GM21390 (cell line): ENCODE measurements at regions not wholly inside any gene's neighbourhood (a gene's known extent, or its start where the extent isn't known, plus 50 kb on each side); places are given as distances from the start of the nearest gene placed in this dataset.
"Not testable (repeated sequence)": the region's sequence is repeated elsewhere in the genome, so short reads cannot be mapped to it uniquely, and the experiment has no call there.

Experiments used
- ATAC-seq: cut with Tn5 transposase; IDR thresholded peaks from one replicate; pipeline ENCODE4 v1.9.1; 2021; ENCODE audit not compliant: unreplicated experiment

GRCh38 chrX:40418146-40418812 lies 162.5 kb upstream of the ATP6AP2 start:
- ATAC-seq = no peak

DNA sequence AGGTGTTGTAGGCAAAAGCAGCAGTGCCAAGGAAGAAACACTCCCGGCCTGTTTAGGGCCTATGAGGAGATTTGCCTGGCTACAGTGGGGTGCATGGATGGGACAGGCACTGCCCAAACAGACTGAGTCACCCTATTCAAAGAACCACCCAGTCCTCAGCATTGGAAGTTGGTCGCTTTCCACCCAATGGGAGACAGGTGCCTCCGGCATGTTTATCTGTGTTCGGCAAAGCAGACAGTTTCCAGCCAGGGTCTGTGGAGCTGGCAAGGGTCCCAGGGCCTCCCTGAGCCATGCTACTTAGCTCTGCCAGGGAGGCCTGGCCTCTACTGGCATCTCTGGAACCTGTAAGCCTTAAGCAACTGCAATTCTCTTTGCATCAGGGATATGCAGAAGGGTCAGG lies 165.1 kb upstream of the ATP6AP2 start:
- ATAC-seq = no peak

GRCh38 chrX:40414335-40414734 lies 166.4 kb upstream of the ATP6AP2 start:
- ATAC-seq = no peak

GRCh38 chrX:40411340-40412111 lies 169.2 kb upstream of the ATP6AP2 start:
- no peak for ATAC-seq

DNA sequence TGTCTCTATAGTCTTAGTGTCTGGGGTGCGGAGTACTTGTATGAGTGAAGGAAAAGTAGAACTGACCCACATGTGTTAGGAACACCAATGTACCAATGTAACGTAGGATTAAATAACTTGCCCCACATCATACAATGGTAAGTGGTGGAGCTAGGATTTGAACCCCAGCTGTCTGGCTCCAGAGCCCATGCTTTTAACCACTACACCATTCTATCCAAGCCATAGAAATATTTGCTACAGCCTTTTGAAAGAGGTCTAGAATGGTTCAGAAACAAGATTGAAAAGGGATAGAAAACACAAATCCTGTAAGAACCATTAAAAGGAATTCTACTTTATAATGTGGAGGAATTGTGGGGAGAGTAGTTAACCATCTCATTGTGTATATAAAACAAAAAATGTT lies 169.9 kb upstream of the ATP6AP2 start:
- no peak for ATAC-seq

- ATAC-seq = no peak
Observed at GRCh38 chrX:40406330-40406859, 174.4 kb upstream of the ATP6AP2 start.

GRCh38 chrX:40405399-40405798 lies 175.4 kb upstream of the ATP6AP2 start:
- no peak for ATAC-seq

DNA sequence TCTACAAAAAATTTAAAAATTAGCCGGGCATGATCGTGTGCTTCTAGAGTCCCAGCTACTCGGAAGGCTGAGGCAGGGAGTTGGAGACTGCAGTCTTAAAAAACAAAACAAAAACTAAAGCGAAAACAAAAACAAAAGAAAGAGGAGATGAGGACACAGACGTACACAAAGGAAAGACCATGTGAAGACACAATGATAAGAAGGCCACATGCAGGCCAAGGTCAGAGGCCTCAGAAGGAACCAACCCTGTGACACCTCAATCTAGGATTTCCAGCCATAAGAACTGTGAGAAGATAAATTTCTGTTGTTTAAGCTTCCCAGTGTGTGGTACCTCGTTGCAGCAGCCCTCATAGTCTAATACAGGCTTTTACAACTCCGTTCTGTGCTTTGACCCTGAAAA lies 177.0 kb upstream of the ATP6AP2 start:
- ATAC-seq = no peak

GRCh38 chrX:40402831-40403533 lies 177.8 kb upstream of the ATP6AP2 start:
- ATAC-seq = no peak

- ATAC-seq = no peak
Observed at GRCh38 chrX:40395102-40395501, 185.7 kb upstream of the ATP6AP2 start.

DNA sequence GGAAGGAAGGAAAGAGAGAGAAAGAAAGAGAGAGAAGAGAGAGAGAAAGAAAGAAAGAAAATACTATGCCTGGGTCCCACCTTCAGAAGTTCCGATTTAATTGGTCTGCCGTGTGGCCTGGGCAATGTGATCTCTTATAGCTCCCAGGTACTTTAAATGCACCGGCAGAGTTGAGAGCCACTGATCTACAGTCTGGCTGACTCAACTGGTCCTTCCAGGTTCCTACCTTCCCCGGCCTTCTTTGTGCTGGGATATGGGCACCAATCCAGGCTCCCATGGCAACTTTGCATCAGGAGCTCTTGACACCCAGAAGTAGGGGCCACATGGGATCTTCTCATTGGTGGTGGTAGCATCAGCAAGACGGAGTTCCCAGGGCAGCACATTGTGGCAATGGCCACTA lies 186.5 kb upstream of the ATP6AP2 start:
- no peak for ATAC-seq

DNA sequence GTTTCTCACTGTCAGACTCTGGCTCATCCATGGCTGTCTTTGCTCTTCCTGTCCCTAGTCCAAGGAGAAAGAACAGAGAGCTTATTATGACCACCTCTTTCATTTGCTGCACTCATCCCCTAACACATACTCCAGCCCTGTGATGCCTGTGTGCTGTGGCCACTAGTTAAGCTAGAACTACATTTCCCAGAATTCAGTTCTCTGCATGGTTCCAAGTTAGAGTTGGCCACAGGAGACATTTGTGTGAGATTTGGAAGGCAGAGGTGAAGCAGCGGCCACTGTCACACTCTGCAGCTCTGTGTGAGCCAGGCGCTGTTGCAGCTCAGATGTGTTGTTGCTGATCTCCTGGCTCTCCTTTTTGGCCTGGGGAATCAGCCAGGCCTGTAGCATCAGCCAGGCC lies 188.2 kb upstream of the ATP6AP2 start:
- no peak for ATAC-seq

GRCh38 chrX:40391662-40392061 lies 189.1 kb upstream of the ATP6AP2 start:
- ATAC-seq = no peak

GRCh38 chrX:40389555-40389954 lies 191.2 kb upstream of the ATP6AP2 start:
- no peak for ATAC-seq

DNA sequence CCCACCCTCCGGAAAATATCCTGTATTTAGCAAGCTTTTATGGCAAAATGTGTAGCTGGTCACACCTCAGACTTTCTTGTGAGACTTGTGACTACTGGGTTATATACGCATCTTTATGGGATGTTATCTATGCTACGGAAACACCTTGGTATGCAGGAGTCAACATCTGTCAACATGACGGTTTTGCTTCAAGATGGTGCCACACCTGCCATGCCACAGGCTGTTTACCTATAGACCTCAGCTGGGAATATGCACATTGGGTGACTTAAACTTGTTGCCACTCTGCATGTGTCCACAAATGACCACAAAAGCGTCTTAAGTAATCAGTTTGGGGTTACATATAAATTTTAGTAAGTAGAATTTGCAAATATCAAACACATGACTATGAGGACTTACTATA lies 192.3 kb upstream of the ATP6AP2 start:
- ATAC-seq = no peak

- not testable (repeated sequence) for ATAC-seq
Observed at GRCh38 chrX:40387869-40388268, 192.9 kb upstream of the ATP6AP2 start.

DNA sequence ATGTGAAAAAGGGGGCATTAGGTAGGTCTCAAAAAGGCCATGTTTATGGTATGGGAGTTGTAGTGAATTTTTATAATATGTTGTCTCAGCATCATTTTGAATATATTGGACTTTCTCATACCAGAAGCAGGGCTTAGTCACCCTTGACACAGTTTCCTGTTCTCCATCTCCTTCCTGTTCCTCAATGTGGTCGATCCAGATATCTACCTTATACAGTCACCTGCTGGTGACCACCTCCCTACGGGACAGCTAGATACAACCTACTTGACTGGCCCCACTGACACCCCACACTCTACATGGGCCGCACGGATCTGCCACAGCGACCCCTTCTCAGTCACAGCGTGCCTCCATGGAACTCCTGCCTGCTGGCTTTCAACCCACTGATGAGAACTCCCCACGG lies 193.5 kb upstream of the ATP6AP2 start:
- ATAC-seq = not testable (repeated sequence)

- ATAC-seq = no peak
Observed at GRCh38 chrX:40385682-40386081, 195.1 kb upstream of the ATP6AP2 start.

GRCh38 chrX:40385256-40385655 lies 195.5 kb upstream of the ATP6AP2 start:
- no peak for ATAC-seq

DNA sequence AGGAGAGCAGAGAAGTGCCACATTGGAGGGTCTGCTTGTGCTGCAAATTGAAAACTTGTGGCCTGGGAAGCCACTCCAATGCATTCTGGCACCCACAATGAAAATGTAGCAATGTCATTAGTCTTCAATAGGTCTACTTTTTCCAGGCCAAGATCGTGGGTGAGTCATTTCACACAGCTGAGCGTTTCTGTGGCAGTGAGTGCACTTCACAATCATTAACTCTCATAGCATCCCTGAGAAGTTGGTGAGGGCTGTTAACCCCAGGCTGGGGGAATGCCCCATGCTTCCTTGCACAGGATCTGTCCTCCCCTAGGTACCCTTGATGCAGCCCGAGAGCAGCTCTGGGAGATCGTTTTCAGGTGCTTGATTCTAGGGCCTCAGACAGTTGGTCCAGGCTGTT lies 196.8 kb upstream of the ATP6AP2 start:
- ATAC-seq = no peak

GRCh38 chrX:40383360-40383759 lies 197.4 kb upstream of the ATP6AP2 start:
- no peak for ATAC-seq
